MM.1S (cell line): ENCODE measurements at regions not wholly inside any gene's neighbourhood (a gene's known extent, or its start where the extent isn't known, plus 50 kb on each side); places are given as distances from the start of the nearest gene placed in this dataset.

Experiments
- DNase-seq: peaks from one replicate; pipeline ENCODE4 v3.0.0-alpha.2; 2015
- H2AFZ ChIP-seq: fragments of 300-600 bp; sonication (generic); 2 replicates; pipeline ENCODE4 v1.6.0; 2016; ENCODE audit warnings: antibody characterized with exemption, low read length
- H3F3A ChIP-seq: fragments of 300-600 bp; sonication (generic); 2 replicates; pipeline ENCODE4 v1.6.1; 2016; ENCODE audit warnings: mild to moderate bottlenecking, antibody characterized with exemption, low read length, moderate library complexity, mixed read lengths; ENCODE audit not compliant: insufficient read depth
- H3K27ac ChIP-seq: fragments of 300-600 bp; sonication (generic); 2 replicates; pipeline ENCODE4 v1.5.1; 2016; ENCODE audit warnings: mild to moderate bottlenecking, low read length
- H3K27me3 ChIP-seq: fragments of 300-600 bp; sonication (generic); replicated peaks from 2 replicates; pipeline ENCODE4 v1.6.0; 2016; ENCODE audit warnings: low read length; ENCODE audit not compliant: insufficient read depth
- H3K36me3 ChIP-seq: fragments of 300-600 bp; sonication (generic); replicated peaks from 2 replicates; pipeline ENCODE4 v1.6.1; 2016; ENCODE audit warnings: mild to moderate bottlenecking, low read length, mixed read lengths; ENCODE audit not compliant: insufficient read depth
- H3K4me1 ChIP-seq: fragments of 300-600 bp; sonication (generic); 2 replicates; pipeline ENCODE4 v1.6.1; 2016; ENCODE audit warnings: low read length, mixed read lengths
- H3K4me2 ChIP-seq: fragments of 300-600 bp; sonication (generic); 2 replicates; pipeline ENCODE4 v1.6.0; 2016; ENCODE audit warnings: low read depth, low read length
- H3K4me3 ChIP-seq: fragments of 300-600 bp; sonication (generic); 2 replicates; pipeline ENCODE4 v1.5.1; 2016; ENCODE audit warnings: low read length, mixed read lengths
- H3K79me2 ChIP-seq: fragments of 300-600 bp; sonication (generic); 2 replicates; pipeline ENCODE4 v1.6.1; 2016; ENCODE audit warnings: mixed run types, low read length, mixed read lengths
- H3K9ac ChIP-seq: fragments of 300-600 bp; sonication (generic); 2 replicates; pipeline ENCODE4 v1.6.1; 2016; ENCODE audit warnings: low read length, mixed read lengths
- H3K9me2 ChIP-seq: fragments of 300-600 bp; sonication (generic); replicated peaks from 2 replicates; pipeline ENCODE4 v1.6.1; 2016; ENCODE audit warnings: mild to moderate bottlenecking, low read length, mixed read lengths; ENCODE audit not compliant: insufficient read depth
- H3K9me3 ChIP-seq: fragments of 300-600 bp; sonication (generic); replicated peaks from 2 replicates; pipeline ENCODE4 v1.6.1; 2016; ENCODE audit warnings: mild to moderate bottlenecking, low read length, mixed read lengths; ENCODE audit not compliant: insufficient read depth
- H4K20me1 ChIP-seq: fragments of 300-600 bp; sonication (generic); 2 replicates; pipeline ENCODE4 v1.6.1; 2016; ENCODE audit warnings: mild to moderate bottlenecking, low read length, moderate library complexity, mixed read lengths; ENCODE audit not compliant: insufficient read depth
- EZH2 ChIP-seq: fragments of 300-600 bp; sonication (generic); optimal IDR thresholded peaks from 2 replicates; pipeline ENCODE3; 2017; ENCODE audit warnings: low read depth, mild to moderate bottlenecking, antibody characterized with exemption, low read length, mixed read lengths
- EZH2phosphoT487 ChIP-seq: fragments of 300-600 bp; sonication (generic); IDR thresholded peaks from 2 replicates; pipeline ENCODE4 v1.6.1; 2018; ENCODE audit warnings: antibody characterized with exemption, low read length
- TF ChIP-seq, protein P1 (sequence below): fragments of 300-600 bp; sonication (generic); IDR thresholded peaks from 2 replicates; pipeline ENCODE4 v1.5.1; 2016; ENCODE audit warnings: antibody characterized with exemption, low read length, mixed read lengths

DNA sequence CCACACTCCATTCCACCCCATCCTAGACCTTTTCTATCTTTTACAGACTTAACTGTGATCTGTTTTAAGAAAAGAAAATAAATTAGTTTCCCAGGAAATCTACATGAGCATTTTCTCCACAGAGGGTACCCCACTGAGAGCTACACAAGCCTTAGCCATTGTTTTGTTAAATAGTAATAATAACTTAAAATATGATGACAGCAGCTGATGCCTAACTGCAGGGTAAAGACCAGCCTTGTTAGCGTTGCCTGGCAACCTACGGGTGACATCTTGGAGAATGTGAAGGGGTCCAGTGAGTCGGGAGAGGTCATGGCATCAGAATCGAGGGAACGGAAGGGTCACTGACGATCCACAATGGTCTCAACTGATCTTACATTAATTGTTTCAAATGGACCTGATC, 233.2 kb upstream of the PBX1 start:
- DNase-seq = no peak
- TF ChIP-seq, protein P1, sequence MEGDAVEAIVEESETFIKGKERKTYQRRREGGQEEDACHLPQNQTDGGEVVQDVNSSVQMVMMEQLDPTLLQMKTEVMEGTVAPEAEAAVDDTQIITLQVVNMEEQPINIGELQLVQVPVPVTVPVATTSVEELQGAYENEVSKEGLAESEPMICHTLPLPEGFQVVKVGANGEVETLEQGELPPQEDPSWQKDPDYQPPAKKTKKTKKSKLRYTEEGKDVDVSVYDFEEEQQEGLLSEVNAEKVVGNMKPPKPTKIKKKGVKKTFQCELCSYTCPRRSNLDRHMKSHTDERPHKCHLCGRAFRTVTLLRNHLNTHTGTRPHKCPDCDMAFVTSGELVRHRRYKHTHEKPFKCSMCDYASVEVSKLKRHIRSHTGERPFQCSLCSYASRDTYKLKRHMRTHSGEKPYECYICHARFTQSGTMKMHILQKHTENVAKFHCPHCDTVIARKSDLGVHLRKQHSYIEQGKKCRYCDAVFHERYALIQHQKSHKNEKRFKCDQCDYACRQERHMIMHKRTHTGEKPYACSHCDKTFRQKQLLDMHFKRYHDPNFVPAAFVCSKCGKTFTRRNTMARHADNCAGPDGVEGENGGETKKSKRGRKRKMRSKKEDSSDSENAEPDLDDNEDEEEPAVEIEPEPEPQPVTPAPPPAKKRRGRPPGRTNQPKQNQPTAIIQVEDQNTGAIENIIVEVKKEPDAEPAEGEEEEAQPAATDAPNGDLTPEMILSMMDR = no peak
- TF ChIP-seq EZH2phosphoT487 (no peak), EZH2 (no peak)
- H3K4me1 ChIP-seq = no peaks in the 10 kb centered on the region

DNA sequence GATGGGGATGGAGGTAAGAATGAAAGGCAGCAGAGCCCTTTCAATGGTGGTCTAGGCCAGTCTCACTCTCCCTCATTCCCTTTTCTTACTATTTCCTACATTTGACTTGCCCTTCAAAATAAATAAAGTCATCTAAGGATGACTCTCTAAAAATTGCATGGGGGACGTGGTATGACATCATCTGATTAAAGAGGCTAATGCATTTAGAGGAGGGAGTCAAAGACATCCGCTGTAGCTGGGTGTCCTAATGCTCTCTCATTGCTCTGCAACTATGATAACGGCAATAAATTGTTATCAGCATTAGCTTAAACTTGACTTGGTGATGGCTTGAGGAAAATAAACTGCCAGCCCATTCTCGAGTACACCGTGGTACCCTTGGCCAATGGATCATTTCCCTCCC, 225.6 kb upstream of the PBX1 start:
- no peak overlapping the region for H3K4me3 ChIP-seq
- H3F3A ChIP-seq = no peaks in the 10 kb centered on the region
- H3K9me2 ChIP-seq = no peaks in the 10 kb centered on the region
- no peaks in the 10 kb centered on the region for H3K9me3 ChIP-seq
- H3K79me2 ChIP-seq = no peaks in the 10 kb centered on the region
- no peaks in the 10 kb centered on the region for H4K20me1 ChIP-seq
- no peaks in the 10 kb centered on the region for H3K27me3 ChIP-seq
- no peak overlapping the region for H3K9ac ChIP-seq
- no peaks in the 10 kb centered on the region for H3K36me3 ChIP-seq
- no peaks in the 10 kb centered on the region for H3K4me1 ChIP-seq
- no peak overlapping the region for H3K4me2 ChIP-seq
- no peak for DNase-seq
- H3K27ac ChIP-seq = no peak overlapping the region
- TF ChIP-seq, protein P1 = no peak
- TF ChIP-seq EZH2 (no peak), EZH2phosphoT487 (no peak)
- H2AFZ ChIP-seq = no peak overlapping the region

More for the DNA sequence above, 233.2 kb upstream of the PBX1 start:
- Histone ChIP-seq H3K4me2 (no peak overlapping the region), H3K9ac (no peak overlapping the region), H3K36me3 (no peaks in the 10 kb centered on the region), H3F3A (no peaks in the 10 kb centered on the region), H3K79me2 (no peaks in the 10 kb centered on the region), H3K9me2 (no peaks in the 10 kb centered on the region), H2AFZ (no peak overlapping the region), H3K4me3 (no peak overlapping the region), H3K9me3 (no peaks in the 10 kb centered on the region), H3K27me3 (no peaks in the 10 kb centered on the region), H4K20me1 (no peaks in the 10 kb centered on the region), H3K27ac (no peak overlapping the region)

DNA sequence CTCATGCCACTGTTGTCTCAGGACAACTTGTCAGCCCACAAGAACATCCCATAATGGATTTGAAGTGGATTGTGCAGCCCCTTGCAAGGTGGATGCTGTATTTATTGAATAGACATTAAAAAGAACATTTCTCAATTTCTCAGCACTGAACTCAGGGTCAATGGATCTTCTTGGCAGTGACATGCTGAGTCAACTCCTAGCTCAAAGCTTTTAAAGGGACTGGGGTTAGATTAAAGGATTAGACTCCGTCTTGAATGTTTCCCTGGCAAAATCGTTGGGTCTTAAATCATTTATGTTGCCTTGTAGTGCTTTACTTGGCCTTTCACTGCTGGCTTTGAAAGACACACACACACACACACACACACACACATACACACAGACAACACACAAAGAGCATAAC, 221.6 kb upstream of the PBX1 start:
- H3K79me2 ChIP-seq = no peaks in the 10 kb centered on the region
- H3K4me1 ChIP-seq = no peaks in the 10 kb centered on the region
- H3K9me3 ChIP-seq = no peaks in the 10 kb centered on the region
- H3K27me3 ChIP-seq = no peaks in the 10 kb centered on the region
- no peak for DNase-seq
- no peak overlapping the region for H3K4me3 ChIP-seq
- TF ChIP-seq, protein P1 = no peak
- H3K9me2 ChIP-seq = no peaks in the 10 kb centered on the region
- H3F3A ChIP-seq = no peaks in the 10 kb centered on the region
- H3K4me2 ChIP-seq = no peak overlapping the region
- H4K20me1 ChIP-seq = no peaks in the 10 kb centered on the region
- no peak overlapping the region for H3K9ac ChIP-seq
- no peak overlapping the region for H3K27ac ChIP-seq
- no peaks in the 10 kb centered on the region for H3K36me3 ChIP-seq
- no peak overlapping the region for H2AFZ ChIP-seq

DNA sequence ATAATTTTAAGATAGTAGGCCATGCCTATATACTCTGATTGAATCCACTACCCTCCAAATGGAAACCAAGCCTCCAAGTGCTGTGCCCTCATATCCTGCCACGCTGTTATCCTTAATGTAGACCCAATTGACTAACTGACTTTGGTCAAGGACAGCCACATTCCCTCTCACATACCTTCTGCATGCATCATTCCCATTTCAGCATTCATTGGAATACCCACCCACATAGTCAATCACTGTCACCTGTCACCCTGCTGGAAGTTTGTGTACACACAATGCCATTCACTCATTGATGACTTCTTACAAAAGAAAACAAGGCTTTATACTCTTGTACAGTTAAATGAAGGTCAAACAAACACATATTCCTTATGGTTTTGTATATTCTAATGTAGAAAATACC, 221.1 kb upstream of the PBX1 start:
- Histone ChIP-seq H3K36me3 (no peaks in the 10 kb centered on the region), H3K4me1 (no peaks in the 10 kb centered on the region), H3F3A (no peaks in the 10 kb centered on the region), H3K27ac (no peak overlapping the region), H3K79me2 (no peaks in the 10 kb centered on the region), H3K4me3 (no peak overlapping the region), H3K4me2 (no peak overlapping the region), H2AFZ (no peak overlapping the region), H3K9ac (no peak overlapping the region), H4K20me1 (no peaks in the 10 kb centered on the region), H3K27me3 (no peaks in the 10 kb centered on the region), H3K9me2 (no peaks in the 10 kb centered on the region), H3K9me3 (no peaks in the 10 kb centered on the region)
- no peak for DNase-seq
- TF ChIP-seq EZH2phosphoT487 (no peak), EZH2 (no peak)
- TF ChIP-seq, protein P1 = no peak
